ENCODE measurements at regions not wholly inside any gene's neighbourhood (a gene's known extent, or its start where the extent isn't known, plus 50 kb on each side); places are given as distances from the start of the nearest gene placed in this dataset.
"Not testable (repeated sequence)": the region's sequence is repeated elsewhere in the genome, so short reads cannot be mapped to it uniquely, and the experiment has no call there.

- no peak for DNase-seq (ENCODE audit: low read depth in 1 of 2, low spot score in 1 of 2)
Measured at GRCh38 chr1:220942278-220942677, 63.0 kb downstream of the HLX start.

- DNase-seq (ENCODE audit: low read depth in 1 of 2, low spot score in 1 of 2): not testable (repeated sequence)
Measured at GRCh38 chr1:220942914-220943313, 63.7 kb downstream of the HLX start.

- DNase-seq (ENCODE audit: low read depth in 1 of 2, low spot score in 1 of 2): no peak
Measured at GRCh38 chr1:220943319-220943996, 64.2 kb downstream of the HLX start.

- no peak for DNase-seq (ENCODE audit: low read depth in 1 of 2, low spot score in 1 of 2)
Measured at GRCh38 chr1:220950576-220950975, 71.3 kb downstream of the HLX start.

- no peak for DNase-seq (ENCODE audit: low read depth in 1 of 2, low spot score in 1 of 2)
Measured at GRCh38 chr1:220952961-220953643, 73.9 kb downstream of the HLX start.

- no peak for DNase-seq (ENCODE audit: low read depth in 1 of 2, low spot score in 1 of 2)
Measured at GRCh38 chr1:220954321-220955075, 75.3 kb downstream of the HLX start.

GRCh38 chr1:220955116-220955515, 75.9 kb downstream of the HLX start:
- DNase-seq (ENCODE audit: low read depth in 1 of 2, low spot score in 1 of 2): no peak

- DNase-seq (ENCODE audit: low read depth in 1 of 2, low spot score in 1 of 2): no peak
Measured at GRCh38 chr1:220956501-220957232, 77.4 kb downstream of the HLX start.

GRCh38 chr1:220957233-220957605, 78.0 kb downstream of the HLX start:
- no peak for DNase-seq (ENCODE audit: low read depth in 1 of 2, low spot score in 1 of 2)

GRCh38 chr1:220958234-220958633, 79.0 kb downstream of the HLX start:
- no peak for DNase-seq (ENCODE audit: low read depth in 1 of 2, low spot score in 1 of 2)

- no peak for DNase-seq (ENCODE audit: low read depth in 1 of 2, low spot score in 1 of 2)
Measured at GRCh38 chr1:220962031-220962751, 82.9 kb downstream of the HLX start.

GRCh38 chr1:220966041-220966440, 86.8 kb downstream of the HLX start:
- no peak for DNase-seq (ENCODE audit: low read depth in 1 of 2, low spot score in 1 of 2)

- no peak for DNase-seq (ENCODE audit: low read depth in 1 of 2, low spot score in 1 of 2)
Measured at GRCh38 chr1:220966473-220966872, 87.2 kb downstream of the HLX start.

- DNase-seq (ENCODE audit: low read depth in 1 of 2, low spot score in 1 of 2): no peak
Measured at GRCh38 chr1:220966881-220967611, 87.8 kb downstream of the HLX start.

- no peak for DNase-seq (ENCODE audit: low read depth in 1 of 2, low spot score in 1 of 2)
Measured at GRCh38 chr1:220967911-220968310, 88.7 kb downstream of the HLX start.

- not testable (repeated sequence) for DNase-seq (ENCODE audit: low read depth in 1 of 2, low spot score in 1 of 2)
Measured at GRCh38 chr1:220969281-220969680, 90.0 kb downstream of the HLX start.

GRCh38 chr1:220970311-220970710, 91.1 kb downstream of the HLX start:
- DNase-seq (ENCODE audit: low read depth in 1 of 2, low spot score in 1 of 2): no peak

- DNase-seq (ENCODE audit: low read depth in 1 of 2, low spot score in 1 of 2): no peak
Measured at GRCh38 chr1:220971221-220971620, 92.0 kb downstream of the HLX start.

- DNase-seq (ENCODE audit: low read depth in 1 of 2, low spot score in 1 of 2): no peak
Measured at GRCh38 chr1:220974431-220974830, 95.2 kb downstream of the HLX start.

GRCh38 chr1:220976390-220976789, 97.1 kb downstream of the HLX start:
- DNase-seq (ENCODE audit: low read depth in 1 of 2, low spot score in 1 of 2): no peak

Measured in stimulated activated CD4-positive, alpha-beta T cell treated with anti-CD3 and anti-CD28 coated beads, Interleukin-15, amount 100 ng/mL, for 1 hour (primary cell).